ENCODE measurements at regions not wholly inside any gene's neighbourhood (a gene's known extent, or its start where the extent isn't known, plus 50 kb on each side); places are given as distances from the start of the nearest gene placed in this dataset.

DNA sequence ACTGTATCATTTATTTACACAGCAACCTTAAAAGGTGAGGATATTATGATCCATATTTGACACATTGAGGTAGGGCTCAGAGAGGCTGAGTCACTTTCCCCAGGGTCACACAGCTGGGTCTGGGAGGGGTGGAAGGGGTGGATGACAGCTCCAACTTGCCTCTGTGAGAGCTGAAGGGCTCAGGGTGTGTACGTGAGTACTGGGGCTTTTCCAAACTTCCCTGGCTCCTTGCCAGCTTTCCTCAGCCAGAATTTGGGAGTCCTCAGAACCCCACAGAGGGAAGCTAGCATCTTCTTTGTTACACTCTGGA, 58.3 kb upstream of the SLC6A11 start:
- Mint-ChIP-seq H3K27me3 (peaks cover 27 to 28% of the 10 kb centered on the region in 2 donors), H3K9me3 (peaks cover 2% of the 10 kb centered on the region), H3K4me3 (no peak overlapping the region), H3K36me3 (no peaks in the 10 kb centered on the region), H3K4me1 (ENCODE audit: low read depth in 2 of 2) (peaks cover 0 to 5% of the 10 kb centered on the region in 2 donors), H3K27ac (no peak overlapping the region)
- no peak for DNase-seq (ENCODE audit: low spot score)
- peak in 1 of 2 donors; percentile 64 for ATAC-seq

DNA sequence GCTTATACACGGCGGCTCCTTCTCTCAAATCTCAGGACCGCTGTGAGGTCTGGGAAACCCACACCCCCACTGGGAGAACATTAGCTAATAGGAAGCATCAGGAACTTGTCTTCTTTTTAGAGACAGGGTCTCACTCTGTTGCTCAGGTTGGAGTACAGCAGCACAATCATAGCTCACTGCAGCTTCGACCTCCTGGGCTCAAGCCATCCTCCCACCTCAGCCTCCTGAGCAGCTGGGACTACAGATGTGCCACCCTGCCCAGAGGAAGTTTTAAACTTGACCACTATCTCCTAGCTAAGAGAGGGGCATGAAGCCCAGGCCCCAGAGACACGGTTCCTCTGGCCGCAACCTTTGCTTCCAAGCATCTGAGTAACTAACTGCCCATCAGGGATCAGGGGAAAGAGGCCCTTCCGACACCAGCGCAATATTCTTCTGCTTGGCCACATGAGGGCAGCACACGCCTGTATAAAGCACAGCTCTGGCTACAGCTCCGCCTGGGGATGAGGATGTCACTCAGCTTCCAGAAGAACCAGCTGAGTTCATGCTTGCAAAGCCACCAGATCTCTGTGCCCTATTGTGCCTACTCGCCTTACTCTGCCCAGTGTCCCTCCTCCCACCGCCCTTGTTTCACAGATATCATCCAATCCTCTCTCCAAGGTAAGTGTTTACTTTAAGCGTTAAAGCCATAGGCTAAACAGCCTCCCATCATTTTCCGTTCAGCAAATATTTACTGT, 57.6 kb upstream of the SLC6A11 start:
- no peak for DNase-seq (ENCODE audit: low spot score)
- Mint-ChIP-seq H3K27me3 (peaks cover 22 to 25% of the 10 kb centered on the region in 2 donors), H3K4me1 (ENCODE audit: low read depth in 2 of 2) (peaks cover 0 to 5% of the 10 kb centered on the region in 2 donors), H3K27ac (no peak overlapping the region), H3K4me3 (no peak overlapping the region), H3K9me3 (peaks cover 2% of the 10 kb centered on the region), H3K36me3 (no peaks in the 10 kb centered on the region)
- peak; percentile 60 to 71 for ATAC-seq

DNA sequence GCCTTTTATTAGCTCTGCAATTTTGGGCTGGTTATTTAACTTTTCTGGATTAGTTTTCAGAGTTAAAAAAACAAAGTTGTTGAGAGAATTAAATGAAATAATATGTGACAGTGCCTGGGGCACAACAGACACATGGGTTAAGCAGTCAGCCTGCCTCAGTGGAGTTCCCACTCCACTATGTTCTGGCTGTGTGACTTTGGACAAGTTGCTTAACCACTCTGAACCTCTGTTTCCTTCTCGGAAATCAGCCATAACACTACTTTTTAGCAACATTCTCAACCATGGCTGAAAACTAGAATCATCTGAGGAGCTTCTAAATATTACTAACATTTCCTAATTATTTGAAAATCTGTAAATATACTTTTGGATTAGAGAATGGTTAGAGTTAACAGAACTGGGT, 56.5 kb upstream of the SLC6A11 start:
- H3K27ac Mint-ChIP-seq = no peak overlapping the region
- ATAC-seq (no peak), DNase-seq (ENCODE audit: low spot score) (no peak)
- H3K4me1 Mint-ChIP-seq (ENCODE audit: low read depth in 2 of 2) = peaks cover 0 to 5% of the 10 kb centered on the region in 2 donors
- no peak overlapping the region for H3K4me3 Mint-ChIP-seq
- no peaks in the 10 kb centered on the region for H3K36me3 Mint-ChIP-seq
- H3K9me3 Mint-ChIP-seq = no peaks in the 10 kb centered on the region
- H3K27me3 Mint-ChIP-seq = peaks cover 17 to 23% of the 10 kb centered on the region in 2 donors

DNA sequence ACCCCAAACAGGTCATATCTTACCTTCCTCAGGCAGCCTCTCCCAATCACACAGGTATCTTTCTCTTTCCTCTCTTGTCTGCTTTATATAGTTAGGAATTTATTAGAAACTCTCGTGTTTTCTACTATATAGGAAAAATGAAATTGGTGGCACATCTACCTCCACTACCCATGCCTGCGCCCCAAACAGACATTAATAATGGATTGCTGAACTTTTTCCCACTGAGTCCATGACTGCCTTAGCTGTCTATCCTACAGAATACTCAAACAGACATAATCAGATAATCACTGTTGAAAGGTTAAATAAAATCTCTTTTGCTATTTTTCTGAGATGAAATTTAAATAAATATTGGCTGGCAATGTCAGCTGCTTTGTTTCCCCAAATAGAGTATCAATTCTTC, 55.8 kb upstream of the SLC6A11 start:
- no peak overlapping the region for H3K27ac Mint-ChIP-seq
- peaks cover 17 to 23% of the 10 kb centered on the region in 2 donors for H3K27me3 Mint-ChIP-seq
- ATAC-seq = no peak
- H3K4me1 Mint-ChIP-seq (ENCODE audit: low read depth in 2 of 2) = peaks cover 0 to 5% of the 10 kb centered on the region in 2 donors
- H3K36me3 Mint-ChIP-seq = no peaks in the 10 kb centered on the region
- no peak for DNase-seq (ENCODE audit: low spot score)
- no peaks in the 10 kb centered on the region for H3K9me3 Mint-ChIP-seq
- no peak overlapping the region for H3K4me3 Mint-ChIP-seq

DNA sequence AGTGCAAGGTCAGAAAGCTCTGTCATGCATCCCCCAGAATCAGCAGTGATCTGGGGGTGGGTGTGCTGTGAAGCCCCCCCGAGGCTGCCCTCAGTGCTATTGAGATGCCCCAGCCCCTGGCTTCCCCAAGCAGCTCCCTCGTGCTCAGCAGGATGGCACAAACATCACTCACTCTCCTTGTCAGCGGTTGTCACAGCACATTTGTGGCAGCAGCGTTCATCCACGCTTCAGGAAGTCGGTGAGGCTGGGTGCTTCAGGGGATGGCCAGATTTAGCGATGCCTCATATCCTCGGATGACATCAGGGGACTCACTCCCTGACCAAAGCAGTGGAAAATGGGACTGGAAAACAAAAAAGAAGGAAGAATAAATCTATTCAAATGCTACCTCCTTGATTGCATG, 54.4 kb upstream of the SLC6A11 start:
- Mint-ChIP-seq H3K36me3 (no peaks in the 10 kb centered on the region), H3K27me3 (peaks cover 17 to 23% of the 10 kb centered on the region in 2 donors), H3K4me1 (ENCODE audit: low read depth in 2 of 2) (peaks cover 0 to 5% of the 10 kb centered on the region in 2 donors), H3K27ac (no peak overlapping the region), H3K4me3 (no peak overlapping the region), H3K9me3 (no peaks in the 10 kb centered on the region)
- DNase-seq (ENCODE audit: low spot score) (no peak), ATAC-seq (no peak)

DNA sequence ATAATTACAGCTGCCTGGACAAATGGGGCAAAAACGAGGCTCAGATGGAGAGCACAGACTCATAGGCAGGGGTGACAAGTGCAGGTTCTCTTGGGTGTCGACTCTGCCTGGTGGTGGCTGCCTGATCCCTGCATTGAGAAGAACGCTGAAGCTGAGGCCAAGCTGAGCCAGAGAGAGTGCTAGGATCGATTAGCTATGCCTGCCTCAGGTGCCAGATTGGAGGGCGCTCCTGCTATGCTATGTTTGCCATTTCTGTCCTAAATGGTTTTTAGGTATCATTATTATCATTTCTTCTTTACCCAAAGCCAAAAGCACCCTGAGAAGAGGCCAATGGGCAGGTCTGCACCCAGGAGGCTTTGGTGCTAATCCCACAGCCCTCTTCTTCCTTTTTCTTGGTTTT, 53.9 kb upstream of the SLC6A11 start:
- Mint-ChIP-seq H3K4me3 (no peak overlapping the region), H3K27ac (no peak overlapping the region), H3K27me3 (peaks cover 17 to 19% of the 10 kb centered on the region in 2 donors), H3K36me3 (no peaks in the 10 kb centered on the region), H3K9me3 (no peaks in the 10 kb centered on the region), H3K4me1 (ENCODE audit: low read depth in 2 of 2) (peaks cover 0 to 5% of the 10 kb centered on the region in 2 donors)
- DNase-seq (ENCODE audit: low spot score) (no peak), ATAC-seq (no peak)

DNA sequence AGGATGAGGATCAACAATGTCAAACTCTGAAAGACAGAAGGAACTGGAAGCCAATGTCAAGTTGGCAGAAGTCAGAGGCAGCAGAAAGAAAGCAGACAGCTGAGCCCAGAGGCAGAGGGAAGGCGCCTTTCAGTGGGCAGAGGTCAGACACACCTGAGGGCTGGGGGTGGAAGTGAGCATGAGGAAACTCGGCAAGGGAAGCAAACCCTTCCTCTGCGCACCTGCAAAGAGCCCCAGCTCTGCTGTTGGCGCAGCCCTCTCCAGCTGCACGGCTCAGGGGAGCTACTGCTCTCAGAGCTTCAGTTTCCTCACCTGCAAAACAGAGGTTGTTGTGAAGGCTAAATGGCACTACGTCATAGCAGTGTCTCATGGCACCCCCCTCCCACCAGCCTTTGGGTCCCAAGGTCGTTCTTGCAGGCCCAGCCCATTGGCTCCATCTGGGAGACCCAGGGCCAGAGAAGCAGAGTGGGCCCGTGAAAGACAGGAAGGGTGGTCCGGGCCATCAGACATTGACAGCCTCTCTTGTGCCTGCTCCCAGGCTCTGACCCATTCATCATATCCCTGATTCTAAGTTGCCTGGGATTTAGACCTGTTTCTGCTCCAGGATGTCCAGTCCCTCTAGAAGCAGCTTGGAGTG, 53.3 kb upstream of the SLC6A11 start:
- H3K4me1 Mint-ChIP-seq (ENCODE audit: low read depth in 2 of 2) = peaks cover 0 to 3% of the 10 kb centered on the region in 2 donors
- no peaks in the 10 kb centered on the region for H3K36me3 Mint-ChIP-seq

DNA sequence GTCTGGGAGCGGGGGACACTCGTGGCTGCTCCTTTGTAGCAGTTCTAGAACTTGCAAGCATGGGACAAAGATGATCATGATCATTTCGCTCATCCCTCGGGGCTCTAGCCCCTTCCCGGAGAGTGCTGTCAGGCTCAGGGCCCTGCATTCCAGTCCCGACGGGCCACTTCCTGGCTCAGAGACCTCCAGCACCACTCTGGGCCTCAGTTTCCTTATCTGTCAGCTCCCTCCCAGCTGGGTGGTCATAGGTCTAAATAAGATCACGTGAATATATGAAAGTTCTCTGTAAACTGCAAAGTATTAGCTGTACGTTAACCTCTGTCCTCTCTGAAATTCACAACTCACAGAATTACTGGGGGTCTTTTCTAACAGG, 52.8 kb upstream of the SLC6A11 start:
- Mint-ChIP-seq H3K4me3 (no peak overlapping the region), H3K36me3 (no peaks in the 10 kb centered on the region), H3K27me3 (peaks cover 17 to 22% of the 10 kb centered on the region in 2 donors), H3K9me3 (no peaks in the 10 kb centered on the region), H3K27ac (no peak overlapping the region), H3K4me1 (ENCODE audit: low read depth in 2 of 2) (peaks cover 0 to 3% of the 10 kb centered on the region in 2 donors)
- DNase-seq (ENCODE audit: low spot score) (no peak), ATAC-seq (no peak)

More for the DNA sequence above, 53.3 kb upstream of the SLC6A11 start:
- Mint-ChIP-seq H3K27me3 (peaks cover 17 to 19% of the 10 kb centered on the region in 2 donors), H3K4me3 (no peak overlapping the region), H3K27ac (no peak overlapping the region), H3K9me3 (no peaks in the 10 kb centered on the region)
- DNase-seq (ENCODE audit: low spot score) (no peak), ATAC-seq (no peak)

DNA sequence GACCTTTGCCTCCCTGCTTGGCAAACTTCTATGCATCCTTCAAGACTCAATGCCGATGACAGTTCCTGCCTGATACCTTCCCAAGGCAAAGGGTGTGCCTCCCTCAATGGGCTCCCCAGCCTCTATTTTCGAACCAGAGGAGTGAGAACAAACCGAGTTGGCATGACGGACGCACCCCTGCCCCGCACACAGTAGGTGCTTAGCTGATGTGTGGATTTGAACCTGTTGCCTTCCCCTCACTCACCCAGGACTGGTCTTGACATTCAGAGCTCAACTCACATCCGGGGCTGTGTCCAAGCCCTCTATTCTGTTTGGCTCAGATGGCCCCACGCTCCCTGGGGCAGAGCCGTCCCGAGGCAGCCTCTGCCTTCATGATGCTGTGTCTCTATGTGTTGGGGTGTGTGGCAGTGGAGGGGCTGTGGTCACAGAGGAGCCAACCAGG, 52.2 kb upstream of the SLC6A11 start:
- peaks cover 17 to 18% of the 10 kb centered on the region in 2 donors for H3K27me3 Mint-ChIP-seq
- no peaks in the 10 kb centered on the region for H3K36me3 Mint-ChIP-seq
- H3K4me3 Mint-ChIP-seq = no peak overlapping the region
- peaks cover 0 to 3% of the 10 kb centered on the region in 2 donors for H3K4me1 Mint-ChIP-seq (ENCODE audit: low read depth in 2 of 2)
- H3K9me3 Mint-ChIP-seq = no peaks in the 10 kb centered on the region
- ATAC-seq (no peak), DNase-seq (ENCODE audit: low spot score) (no peak)
- no peak overlapping the region for H3K27ac Mint-ChIP-seq

DNA sequence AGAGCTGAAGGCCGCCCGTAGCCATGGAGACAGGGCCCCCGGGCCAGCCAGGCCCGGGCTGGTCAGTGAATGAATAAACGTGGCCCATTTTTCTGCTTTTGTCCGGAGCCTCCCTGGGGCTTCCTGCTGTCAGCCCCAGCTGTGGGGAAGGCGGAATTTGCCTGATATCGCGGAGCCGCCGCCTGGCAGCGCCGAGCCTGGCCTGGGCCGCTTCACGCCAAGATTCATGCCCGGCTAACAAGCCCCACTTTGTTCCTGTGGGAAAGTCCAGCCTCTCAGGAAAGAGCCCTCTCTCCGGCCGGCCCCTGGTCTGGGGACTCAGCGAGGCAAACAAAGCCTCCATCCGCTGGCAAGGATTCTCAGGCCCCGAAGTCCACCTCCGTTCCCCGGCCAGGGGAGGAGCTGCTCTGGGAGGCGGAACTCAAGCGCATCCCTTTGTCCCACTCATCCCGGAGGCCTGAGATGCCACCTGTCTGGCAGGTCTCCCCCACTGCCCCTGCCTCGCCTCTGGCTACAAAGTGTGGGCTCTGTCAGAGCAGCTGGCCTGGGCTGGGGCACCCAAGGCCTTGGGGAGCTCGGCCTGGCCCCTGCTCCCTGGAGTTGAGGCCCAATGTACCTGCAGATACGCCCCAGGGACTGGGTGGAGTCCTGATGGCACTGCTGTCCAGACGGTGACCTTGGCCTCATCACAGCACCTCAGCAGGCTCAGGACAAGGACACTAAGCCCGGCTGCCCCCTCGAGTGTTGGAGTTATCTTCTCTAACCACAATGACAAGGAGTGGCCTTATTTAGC, 51.6 kb upstream of the SLC6A11 start:
- Mint-ChIP-seq H3K36me3 (no peaks in the 10 kb centered on the region), H3K4me1 (ENCODE audit: low read depth in 2 of 2) (peaks cover 0 to 3% of the 10 kb centered on the region in 2 donors), H3K27ac (no peak overlapping the region), H3K9me3 (no peaks in the 10 kb centered on the region), H3K27me3 (peaks cover 15 to 17% of the 10 kb centered on the region in 2 donors), H3K4me3 (no peak overlapping the region)
- ATAC-seq (no peak), DNase-seq (ENCODE audit: low spot score) (no peak)

DNA sequence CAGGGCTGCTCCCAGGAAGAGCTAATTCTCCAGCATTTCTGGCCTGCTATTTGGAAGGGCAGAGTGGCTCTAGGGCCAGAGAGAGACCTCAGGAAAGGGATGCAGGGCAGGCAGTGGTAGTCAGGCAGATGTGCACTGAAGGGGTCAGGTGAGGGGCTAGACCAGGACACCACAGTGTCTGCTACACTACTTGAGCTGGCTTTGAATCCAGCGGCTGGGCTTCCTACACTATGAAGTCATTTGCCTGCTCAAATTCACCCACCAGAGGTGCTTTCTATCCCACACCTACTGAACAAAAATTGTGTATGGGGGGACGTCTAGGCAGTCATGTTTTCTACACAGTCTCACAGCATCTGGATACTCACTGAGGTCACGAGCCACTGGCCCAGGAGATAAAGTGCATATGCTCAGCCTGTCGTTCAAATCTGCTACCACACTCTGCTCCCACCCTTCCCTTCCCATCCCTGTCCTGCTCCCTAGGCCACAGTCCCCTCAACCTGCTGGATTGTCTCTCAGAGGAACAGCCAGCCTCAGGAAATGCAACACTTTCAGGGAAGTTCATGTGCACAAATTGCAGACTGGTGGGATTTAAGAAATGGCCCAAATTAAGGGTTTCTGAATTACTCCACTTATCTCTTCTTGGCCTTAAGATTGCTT, 49.9 kb upstream of the SLC6A11 start:
- no peak overlapping the region for H3K4me3 Mint-ChIP-seq
- no peak for DNase-seq (ENCODE audit: low spot score)
- no peak overlapping the region for H3K27ac Mint-ChIP-seq
- H3K36me3 Mint-ChIP-seq = no peaks in the 10 kb centered on the region
- H3K9me3 Mint-ChIP-seq = no peaks in the 10 kb centered on the region
- H3K4me1 Mint-ChIP-seq (ENCODE audit: low read depth in 2 of 2) = no peaks in the 10 kb centered on the region
- ATAC-seq = no peak
- H3K27me3 Mint-ChIP-seq = peaks cover 9 to 22% of the 10 kb centered on the region in 2 donors

Measured in natural killer cell treated with Interleukin-12 subunit alpha and Interleukin-12 subunit beta and Interleukin-15 and Interleukin-18, amount 100 ng/mL, for 72 hours (primary cell).